NCI-H748 (cell line): ENCODE measurements at regions not wholly inside any gene's neighbourhood (a gene's known extent, or its start where the extent isn't known, plus 50 kb on each side); places are given as distances from the start of the nearest gene placed in this dataset.
"Not testable (repeated sequence)": the region's sequence is repeated elsewhere in the genome, so short reads cannot be mapped to it uniquely, and the experiment has no call there.

Experiments
- DNase-seq: peaks from one replicate; lab custom pipeline; 2025; ENCODE audit not compliant: unreplicated experiment; lab: John Stamatoyannopoulos, UW

GRCh38 chr21:9000671-9001070, 1520.7 kb upstream of the TPTE start:
- not testable (repeated sequence) for DNase-seq

- DNase-seq: not testable (repeated sequence)
These were observed 1519.3 kb upstream of the TPTE start for GRCh38 chr21:9001890-9002663.

- DNase-seq: not testable (repeated sequence)
These were observed 1517.2 kb upstream of the TPTE start for GRCh38 chr21:9003909-9004814.

- not testable (repeated sequence) for DNase-seq
These were observed 1516.4 kb upstream of the TPTE start for GRCh38 chr21:9004815-9005518.

- not testable (repeated sequence) for DNase-seq
These were observed 1515.7 kb upstream of the TPTE start for GRCh38 chr21:9005671-9006070.

- DNase-seq: not testable (repeated sequence)
These were observed 1515.3 kb upstream of the TPTE start for GRCh38 chr21:9006111-9006510.

GRCh38 chr21:9006553-9007323, 1514.6 kb upstream of the TPTE start:
- not testable (repeated sequence) for DNase-seq

- DNase-seq: no peak
These were observed 1512.7 kb upstream of the TPTE start for GRCh38 chr21:9008636-9009035.

GRCh38 chr21:9009267-9010016, 1511.9 kb upstream of the TPTE start:
- not testable (repeated sequence) for DNase-seq

- not testable (repeated sequence) for DNase-seq
These were observed 1511.1 kb upstream of the TPTE start for GRCh38 chr21:9010121-9010795.

- DNase-seq: not testable (repeated sequence)
These were observed 1510.2 kb upstream of the TPTE start for GRCh38 chr21:9010936-9011890.

- not testable (repeated sequence) for DNase-seq
These were observed 1509.5 kb upstream of the TPTE start for GRCh38 chr21:9011916-9012315.

GRCh38 chr21:9013502-9014242, 1507.7 kb upstream of the TPTE start:
- not testable (repeated sequence) for DNase-seq

GRCh38 chr21:9014243-9014734, 1507.1 kb upstream of the TPTE start:
- not testable (repeated sequence) for DNase-seq

GRCh38 chr21:9015483-9016197, 1505.7 kb upstream of the TPTE start:
- DNase-seq: not testable (repeated sequence)

- DNase-seq: not testable (repeated sequence)
These were observed 1504.2 kb upstream of the TPTE start for GRCh38 chr21:9017206-9017605.
